ENCODE measurements at regions not wholly inside any gene's neighbourhood (a gene's known extent, or its start where the extent isn't known, plus 50 kb on each side); places are given as distances from the start of the nearest gene placed in this dataset.
A peak's percentile ranks its signal among the peaks of the same experiment; 100 is the strongest.
"Not testable (repeated sequence)": the region's sequence is repeated elsewhere in the genome, so short reads cannot be mapped to it uniquely, and the experiment has no call there.

DNA sequence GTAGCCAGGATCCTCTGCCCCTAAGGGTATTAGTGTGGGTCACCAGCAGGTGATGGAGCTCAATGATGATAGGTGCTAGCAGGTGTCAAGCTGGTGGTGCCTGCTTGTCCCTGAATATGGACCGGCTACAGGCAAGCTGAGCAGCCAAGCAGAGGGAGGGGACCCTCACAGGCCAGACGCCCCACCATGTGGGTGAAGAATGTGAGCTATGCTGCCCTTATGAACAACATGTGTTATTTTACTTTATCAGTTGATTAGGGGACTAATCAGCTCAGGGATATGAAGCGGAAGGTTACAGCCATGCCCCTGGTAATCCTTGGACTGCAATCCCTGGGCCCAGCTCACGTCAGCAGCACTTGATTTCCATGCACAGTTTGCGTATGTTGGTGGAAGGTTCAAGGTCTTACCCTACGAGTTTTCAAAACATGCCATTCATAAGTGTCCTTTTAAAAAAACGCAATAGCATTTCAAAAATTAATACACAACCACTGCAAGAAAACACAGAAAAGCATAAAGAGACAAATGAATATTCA, 106.0 kb downstream of the CDC7 start:
- WGBS, 2 donors (ENCODE audit: extremely low coverage in 2 of 2, insufficient read length in 2 of 2, insufficient replicate concordance in 1 of 2) = no CpG with 5 or more reads among the region's 7 CpGs
- H4K8ac ChIP-seq (ENCODE audit: low read depth, low read length) = no peak overlapping the region
- H2BK120ac ChIP-seq (ENCODE audit: low read depth, low read length) = no peak overlapping the region
- no peak overlapping the region for H2AFZ ChIP-seq (ENCODE audit: low read length)
- no peak overlapping the region for H3K4ac ChIP-seq (ENCODE audit: low read length)
- H3K23ac ChIP-seq (ENCODE audit: low read depth, low read length, poor library complexity) = no peak overlapping the region
- peak overlapping the region; percentile 34 for H4K91ac ChIP-seq (ENCODE audit: low read depth, low read length, poor library complexity)
- no peaks in the 10 kb centered on the region for H3K27me3 ChIP-seq (ENCODE audit: control insufficient read depth in 3 of 3, insufficient read depth in 3 of 3, low read depth in 1 of 3, low read length in 3 of 3)
- H3K4me1 ChIP-seq (ENCODE audit: control insufficient read depth in 2 of 2, insufficient read depth in 1 of 2, low read depth in 1 of 2, low read length in 2 of 2) = peaks cover 4 to 15% of the 10 kb centered on the region in 2 donors
- no peaks in the 10 kb centered on the region for H3K36me3 ChIP-seq (replicated peaks in 1 of 2; ENCODE audit: control insufficient read depth in 2 of 2, insufficient read depth in 2 of 2, low read length in 2 of 2)
- H3K18ac ChIP-seq (ENCODE audit: low read length) = peak overlapping the region; percentile 45
- no peak overlapping the region for H2BK15ac ChIP-seq (ENCODE audit: low read length)
- H2AK5ac ChIP-seq (ENCODE audit: low read depth, low read length) = no peak overlapping the region
- H3K4me3 ChIP-seq (ENCODE audit: low read length in 2 of 2) = no peak overlapping the region
- H2BK12ac ChIP-seq (ENCODE audit: low read length) = no peak overlapping the region
- no peak overlapping the region for H3K9ac ChIP-seq (ENCODE audit: low read depth, low read length, poor library complexity)
- H3K14ac ChIP-seq (ENCODE audit: low read length) = no peak overlapping the region
- H3K27ac ChIP-seq (replicated peaks; ENCODE audit: low read length) = no peak overlapping the region
- no peak overlapping the region for H2BK5ac ChIP-seq (ENCODE audit: low read length)
- no peak for DNase-seq (ENCODE audit: low spot score)
- H3K4me2 ChIP-seq (ENCODE audit: insufficient read depth, low read length, poor library complexity, severe bottlenecking) = no peak overlapping the region
- H3K9me3 ChIP-seq (replicated peaks in 1 of 2; ENCODE audit: control insufficient read depth in 2 of 2, insufficient read depth in 1 of 2, low read depth in 1 of 2, low read length in 2 of 2) = peaks cover 0 to 4% of the 10 kb centered on the region in 2 donors
- H3K79me1 ChIP-seq (ENCODE audit: low read depth, low read length) = no peaks in the 10 kb centered on the region

- not testable (repeated sequence) for H2BK12ac ChIP-seq (ENCODE audit: low read length)
- no CpG with 5 or more reads among the region's 3 CpGs for WGBS, 2 donors (ENCODE audit: extremely low coverage in 2 of 2, insufficient read length in 2 of 2, insufficient replicate concordance in 1 of 2)
Measured at GRCh38 chr1:91607686-91608085, 107.0 kb downstream of the CDC7 start.

DNA sequence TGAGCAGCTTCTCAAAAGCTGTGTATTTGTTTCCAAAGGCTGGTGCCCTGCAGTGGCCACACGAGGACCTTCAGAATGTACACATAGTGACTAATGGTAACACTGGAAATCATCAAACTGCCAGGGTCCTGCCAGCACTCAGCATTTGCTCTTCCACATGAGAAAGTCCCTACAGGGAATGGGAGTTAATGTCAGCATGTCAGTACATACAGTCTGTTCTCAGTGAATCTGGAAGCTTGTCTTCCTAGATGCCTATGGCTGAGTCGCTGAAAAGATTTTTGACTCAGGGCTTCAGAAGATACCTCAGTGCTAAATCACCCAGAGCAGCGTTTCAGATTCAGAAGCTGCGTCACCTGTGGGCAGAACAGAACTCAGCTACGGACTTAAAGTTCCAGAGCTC, 108.2 kb downstream of the CDC7 start:
- Histone ChIP-seq H3K4me3 (ENCODE audit: low read length in 2 of 2) (no peak overlapping the region), H2BK15ac (ENCODE audit: low read length) (peak overlapping the region; percentile 41), H4K8ac (ENCODE audit: low read depth, low read length) (no peak overlapping the region), H3K36me3 (replicated peaks in 1 of 2; ENCODE audit: control insufficient read depth in 2 of 2, insufficient read depth in 2 of 2, low read length in 2 of 2) (no peaks in the 10 kb centered on the region), H2BK5ac (ENCODE audit: low read length) (no peak overlapping the region), H3K14ac (ENCODE audit: low read length) (no peak overlapping the region), H4K91ac (ENCODE audit: low read depth, low read length, poor library complexity) (no peak overlapping the region), H3K79me1 (ENCODE audit: low read depth, low read length) (no peaks in the 10 kb centered on the region), H3K27me3 (ENCODE audit: control insufficient read depth in 3 of 3, insufficient read depth in 3 of 3, low read depth in 1 of 3, low read length in 3 of 3) (no peaks in the 10 kb centered on the region), H2BK12ac (ENCODE audit: low read length) (no peak overlapping the region), H2BK120ac (ENCODE audit: low read depth, low read length) (no peak overlapping the region), H3K9me3 (replicated peaks in 1 of 2; ENCODE audit: control insufficient read depth in 2 of 2, insufficient read depth in 1 of 2, low read depth in 1 of 2, low read length in 2 of 2) (no peaks in the 10 kb centered on the region), H3K4me1 (ENCODE audit: control insufficient read depth in 2 of 2, insufficient read depth in 1 of 2, low read depth in 1 of 2, low read length in 2 of 2) (peaks cover 6 to 14% of the 10 kb centered on the region in 2 donors), H2AK5ac (ENCODE audit: low read depth, low read length) (no peak overlapping the region), H3K18ac (ENCODE audit: low read length) (no peak overlapping the region), H2AFZ (ENCODE audit: low read length) (no peak overlapping the region), H3K9ac (ENCODE audit: low read depth, low read length, poor library complexity) (no peak overlapping the region), H3K23ac (ENCODE audit: low read depth, low read length, poor library complexity) (no peak overlapping the region), H3K27ac (replicated peaks; ENCODE audit: low read length) (no peak overlapping the region), H3K4ac (ENCODE audit: low read length) (peak overlapping the region; percentile 43), H3K4me2 (ENCODE audit: insufficient read depth, low read length, poor library complexity, severe bottlenecking) (no peak overlapping the region)
- no peak for DNase-seq (ENCODE audit: low spot score)
- WGBS, 2 donors (ENCODE audit: extremely low coverage in 2 of 2, insufficient read length in 2 of 2, insufficient replicate concordance in 1 of 2) = no CpG with 5 or more reads among the region's 5 CpGs

More at GRCh38 chr1:91607686-91608085, 107.0 kb downstream of the CDC7 start:
- H3K9me3 ChIP-seq (replicated peaks in 1 of 2; ENCODE audit: control insufficient read depth in 2 of 2, insufficient read depth in 1 of 2, low read depth in 1 of 2, low read length in 2 of 2); H3K18ac ChIP-seq (ENCODE audit: low read length); H3K79me1 ChIP-seq (ENCODE audit: low read depth, low read length); H3K9ac ChIP-seq (ENCODE audit: low read depth, low read length, poor library complexity); H4K91ac ChIP-seq (ENCODE audit: low read depth, low read length, poor library complexity); H3K4me3 ChIP-seq (ENCODE audit: low read length in 2 of 2); H4K8ac ChIP-seq (ENCODE audit: low read depth, low read length); DNase-seq (ENCODE audit: low spot score); H3K36me3 ChIP-seq (replicated peaks in 1 of 2; ENCODE audit: control insufficient read depth in 2 of 2, insufficient read depth in 2 of 2, low read length in 2 of 2); H3K14ac ChIP-seq (ENCODE audit: low read length); H3K27me3 ChIP-seq (ENCODE audit: control insufficient read depth in 3 of 3, insufficient read depth in 3 of 3, low read depth in 1 of 3, low read length in 3 of 3); H2AFZ ChIP-seq (ENCODE audit: low read length); H2BK15ac ChIP-seq (ENCODE audit: low read length); H2AK5ac ChIP-seq (ENCODE audit: low read depth, low read length); H3K4ac ChIP-seq (ENCODE audit: low read length); H3K4me2 ChIP-seq (ENCODE audit: insufficient read depth, low read length, poor library complexity, severe bottlenecking); H3K27ac ChIP-seq (replicated peaks; ENCODE audit: low read length); H2BK120ac ChIP-seq (ENCODE audit: low read depth, low read length); H2BK5ac ChIP-seq (ENCODE audit: low read length); H3K23ac ChIP-seq (ENCODE audit: low read depth, low read length, poor library complexity): not testable (repeated sequence)
- H3K4me1 ChIP-seq (ENCODE audit: control insufficient read depth in 2 of 2, insufficient read depth in 1 of 2, low read depth in 1 of 2, low read length in 2 of 2) = peaks cover 8 to 14% of the 10 kb centered on the region in 2 donors

- Histone ChIP-seq H2AK5ac (ENCODE audit: low read depth, low read length) (peak overlapping the region; percentile 3), H3K18ac (ENCODE audit: low read length) (no peak overlapping the region), H3K9me3 (replicated peaks in 1 of 2; ENCODE audit: control insufficient read depth in 2 of 2, insufficient read depth in 1 of 2, low read depth in 1 of 2, low read length in 2 of 2) (no peaks in the 10 kb centered on the region), H2BK120ac (ENCODE audit: low read depth, low read length) (no peak overlapping the region), H2BK12ac (ENCODE audit: low read length) (no peak overlapping the region), H3K23ac (ENCODE audit: low read depth, low read length, poor library complexity) (no peak overlapping the region), H3K9ac (ENCODE audit: low read depth, low read length, poor library complexity) (no peak overlapping the region), H2AFZ (ENCODE audit: low read length) (peak overlapping the region; percentile 4), H2BK15ac (ENCODE audit: low read length) (no peak overlapping the region), H3K79me1 (ENCODE audit: low read depth, low read length) (no peaks in the 10 kb centered on the region), H4K91ac (ENCODE audit: low read depth, low read length, poor library complexity) (no peak overlapping the region), H4K8ac (ENCODE audit: low read depth, low read length) (no peak overlapping the region), H3K4ac (ENCODE audit: low read length) (no peak overlapping the region), H3K4me2 (ENCODE audit: insufficient read depth, low read length, poor library complexity, severe bottlenecking) (no peak overlapping the region), H3K27me3 (ENCODE audit: control insufficient read depth in 3 of 3, insufficient read depth in 3 of 3, low read depth in 1 of 3, low read length in 3 of 3) (no peaks in the 10 kb centered on the region), H2BK5ac (ENCODE audit: low read length) (no peak overlapping the region), H3K27ac (replicated peaks; ENCODE audit: low read length) (no peak overlapping the region), H3K14ac (ENCODE audit: low read length) (no peak overlapping the region), H3K4me3 (ENCODE audit: low read length in 2 of 2) (no peak overlapping the region), H3K36me3 (replicated peaks in 1 of 2; ENCODE audit: control insufficient read depth in 2 of 2, insufficient read depth in 2 of 2, low read length in 2 of 2) (no peaks in the 10 kb centered on the region), H3K4me1 (ENCODE audit: control insufficient read depth in 2 of 2, insufficient read depth in 1 of 2, low read depth in 1 of 2, low read length in 2 of 2) (peaks cover 6 to 16% of the 10 kb centered on the region in 2 donors)
- no peak for DNase-seq (ENCODE audit: low spot score)
- no CpG with 5 or more reads among the region's 5 CpGs for WGBS, 2 donors (ENCODE audit: extremely low coverage in 2 of 2, insufficient read length in 2 of 2, insufficient replicate concordance in 1 of 2)
Measured at GRCh38 chr1:91609551-91609950, 108.9 kb downstream of the CDC7 start.
